HG03045 (cell line): ENCODE measurements at regions not wholly inside any gene's neighbourhood (a gene's known extent, or its start where the extent isn't known, plus 50 kb on each side); places are given as distances from the start of the nearest gene placed in this dataset.

ENCODE experiments used
- ATAC-seq: cut with Tn5 transposase; IDR thresholded peaks from one replicate; pipeline ENCODE4 v1.9.1; 2021; ENCODE audit warnings: mild to moderate bottlenecking, moderate library complexity; ENCODE audit not compliant: unreplicated experiment

- ATAC-seq, result no peak
Measured at GRCh38 chr12:127257366-127257935, 1009.5 kb upstream of the TMEM132C start.

GRCh38 chr12:127260531-127260930, 1006.4 kb upstream of the TMEM132C start:
- no peak for ATAC-seq

- no peak for ATAC-seq
Measured at GRCh38 chr12:127260999-127261398, 1006.0 kb upstream of the TMEM132C start.

- ATAC-seq, result no peak
Measured at GRCh38 chr12:127262615-127263014, 1004.4 kb upstream of the TMEM132C start.

- ATAC-seq, result no peak
Measured at GRCh38 chr12:127263621-127264020, 1003.3 kb upstream of the TMEM132C start.

GRCh38 chr12:127267128-127267527, 999.8 kb upstream of the TMEM132C start:
- no peak for ATAC-seq

DNA sequence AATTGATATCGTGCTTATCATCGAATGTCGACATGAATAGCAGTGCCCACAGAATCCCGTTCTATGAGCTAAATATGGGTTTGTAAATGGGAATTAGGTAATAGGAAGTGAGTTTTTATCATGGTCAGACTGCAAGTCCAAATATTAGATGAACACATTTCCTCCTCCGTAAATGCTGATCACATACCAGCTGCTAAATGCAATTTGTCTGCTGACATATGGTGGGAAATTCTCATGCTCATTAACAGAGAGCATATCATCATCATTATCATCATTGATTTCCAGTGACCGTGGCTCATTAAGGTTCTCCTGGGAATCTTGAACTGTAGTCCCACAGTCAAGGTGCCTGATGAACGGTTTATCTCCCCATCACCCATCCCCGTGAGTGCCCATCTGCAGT, 998.8 kb upstream of the TMEM132C start:
- no peak for ATAC-seq

- ATAC-seq, result no peak
Measured at GRCh38 chr12:127268706-127269425, 998.1 kb upstream of the TMEM132C start.

GRCh38 chr12:127270193-127270592, 996.8 kb upstream of the TMEM132C start:
- no peak for ATAC-seq

- no peak for ATAC-seq
Measured at GRCh38 chr12:127271776-127272175, 995.2 kb upstream of the TMEM132C start.

- no peak for ATAC-seq
Measured at GRCh38 chr12:127272864-127273263, 994.1 kb upstream of the TMEM132C start.

GRCh38 chr12:127273626-127274025, 993.3 kb upstream of the TMEM132C start:
- no peak for ATAC-seq

GRCh38 chr12:127275416-127275815, 991.6 kb upstream of the TMEM132C start:
- ATAC-seq, result no peak

GRCh38 chr12:127277882-127278281, 989.1 kb upstream of the TMEM132C start:
- no peak for ATAC-seq

- ATAC-seq, result no peak
Measured at GRCh38 chr12:127278351-127278750, 988.6 kb upstream of the TMEM132C start.

- no peak for ATAC-seq
Measured at GRCh38 chr12:127280393-127281275, 986.3 kb upstream of the TMEM132C start.

- ATAC-seq, result no peak
Measured at GRCh38 chr12:127282786-127283565, 984.0 kb upstream of the TMEM132C start.

- ATAC-seq, result no peak
Measured at GRCh38 chr12:127284021-127284420, 982.9 kb upstream of the TMEM132C start.

DNA sequence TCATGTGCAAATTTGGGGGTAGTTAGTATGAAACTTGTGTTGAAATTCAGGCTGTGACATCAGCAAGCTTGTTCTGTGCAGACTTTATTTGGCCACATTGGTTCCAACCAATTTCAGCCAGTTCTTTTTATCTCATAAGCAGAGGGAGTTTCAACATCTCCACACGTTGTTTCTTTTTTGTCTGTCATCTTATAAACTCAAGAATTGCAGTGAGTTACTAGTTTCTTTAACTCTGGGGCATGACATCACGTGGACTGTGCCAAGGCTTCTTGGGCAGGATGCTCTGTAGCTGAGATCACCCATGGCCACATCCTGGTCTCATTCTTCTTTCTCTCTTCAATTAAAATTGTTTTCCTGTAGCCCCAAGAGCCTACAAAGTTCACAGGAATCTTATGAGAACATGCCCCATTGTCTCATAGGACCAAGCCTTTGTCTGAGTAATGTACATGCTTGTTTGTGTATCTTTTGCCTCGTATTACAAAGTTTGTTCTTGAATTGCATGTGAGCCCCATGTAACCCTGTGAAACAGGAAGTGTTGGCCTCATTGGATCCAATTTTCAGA, 982.0 kb upstream of the TMEM132C start:
- ATAC-seq, result no peak

DNA sequence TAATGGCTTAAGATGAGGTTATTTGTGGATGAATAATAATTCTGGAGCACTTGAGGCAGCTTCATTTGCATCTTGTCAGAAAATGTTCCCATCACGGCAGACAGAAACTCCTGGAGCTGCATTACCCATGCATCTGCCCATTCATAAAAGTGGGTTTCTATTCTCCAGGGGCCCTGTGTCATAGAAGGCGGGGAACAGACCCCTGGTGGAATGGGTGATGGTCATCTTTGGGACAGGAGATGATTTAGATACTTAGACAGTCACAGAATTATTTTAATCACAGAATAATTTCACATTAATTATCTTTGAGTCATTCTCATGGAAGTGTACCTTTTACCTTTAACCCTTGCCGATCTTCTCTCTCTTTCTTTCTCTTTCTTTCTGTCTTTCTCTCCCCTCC, 980.7 kb upstream of the TMEM132C start:
- no peak for ATAC-seq

DNA sequence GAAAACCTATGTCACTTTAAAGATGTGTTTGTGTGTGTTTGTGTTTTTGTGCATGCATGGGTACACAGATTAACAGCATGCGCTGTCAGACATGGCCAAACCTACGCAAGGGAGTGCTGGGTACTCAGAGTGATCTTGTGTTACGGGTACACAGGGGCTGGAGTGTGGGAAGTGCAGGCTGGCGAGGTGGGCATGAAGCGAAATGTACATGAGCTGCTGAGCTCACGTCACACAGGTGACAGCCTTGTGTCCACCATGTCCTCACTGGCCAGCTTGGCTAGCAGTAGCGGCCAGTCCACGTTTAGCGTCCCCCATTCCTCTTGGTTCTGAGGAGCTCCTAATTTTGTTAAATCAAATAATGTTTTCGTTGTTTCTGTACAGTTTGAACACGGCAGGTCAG, 979.7 kb upstream of the TMEM132C start:
- ATAC-seq, result no peak
